GM21786 (cell line): ENCODE measurements at regions not wholly inside any gene's neighbourhood (a gene's known extent, or its start where the extent isn't known, plus 50 kb on each side); places are given as distances from the start of the nearest gene placed in this dataset.

Experiments
- ATAC-seq: cut with Tn5 transposase; IDR thresholded peaks from one replicate; pipeline ENCODE4 v1.9.1; 2021; ENCODE audit not compliant: unreplicated experiment

DNA sequence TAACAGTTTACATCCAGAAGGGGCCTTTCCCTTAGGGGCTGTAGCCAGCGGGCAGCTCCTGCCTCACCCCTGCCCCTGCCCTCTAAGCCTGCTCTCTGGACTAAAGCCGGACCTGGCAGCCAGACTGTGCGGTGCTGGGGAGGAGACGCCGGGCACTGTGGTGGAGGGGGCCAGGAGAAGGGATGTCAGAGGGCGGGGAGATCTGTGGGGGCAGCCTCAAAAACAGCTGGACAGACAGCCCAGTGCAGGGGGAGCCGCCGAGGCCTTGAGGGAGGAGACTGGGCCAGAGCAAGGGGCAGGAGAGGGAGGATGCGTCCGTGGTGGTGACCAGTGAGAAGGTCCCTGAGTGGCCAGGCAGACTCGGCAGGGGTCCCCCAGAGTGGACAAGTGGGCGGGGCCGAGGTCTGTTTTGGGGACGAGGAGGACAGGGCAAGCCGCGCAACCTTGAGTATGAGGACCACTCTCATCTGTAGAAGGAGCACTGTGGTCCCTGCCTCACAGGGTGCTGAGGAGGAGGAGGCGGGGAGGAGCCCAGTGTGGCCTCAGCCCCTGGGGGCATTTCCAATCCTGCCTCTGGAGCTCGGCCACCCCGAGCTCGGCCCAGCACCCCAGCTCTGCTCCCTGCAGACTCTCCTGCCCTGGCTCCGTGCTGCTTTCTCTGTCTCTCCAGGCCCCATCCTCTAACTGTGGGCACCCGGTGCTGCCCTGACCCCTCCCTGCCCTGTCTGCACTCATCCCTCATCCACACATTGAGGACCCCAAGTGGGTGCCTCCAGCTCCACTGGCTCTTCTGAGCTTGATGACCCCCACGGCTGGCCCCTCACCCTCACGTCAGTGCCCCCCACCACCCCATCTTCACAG, 59.2 kb upstream of the NKX1-1 start:
- no peak for ATAC-seq

DNA sequence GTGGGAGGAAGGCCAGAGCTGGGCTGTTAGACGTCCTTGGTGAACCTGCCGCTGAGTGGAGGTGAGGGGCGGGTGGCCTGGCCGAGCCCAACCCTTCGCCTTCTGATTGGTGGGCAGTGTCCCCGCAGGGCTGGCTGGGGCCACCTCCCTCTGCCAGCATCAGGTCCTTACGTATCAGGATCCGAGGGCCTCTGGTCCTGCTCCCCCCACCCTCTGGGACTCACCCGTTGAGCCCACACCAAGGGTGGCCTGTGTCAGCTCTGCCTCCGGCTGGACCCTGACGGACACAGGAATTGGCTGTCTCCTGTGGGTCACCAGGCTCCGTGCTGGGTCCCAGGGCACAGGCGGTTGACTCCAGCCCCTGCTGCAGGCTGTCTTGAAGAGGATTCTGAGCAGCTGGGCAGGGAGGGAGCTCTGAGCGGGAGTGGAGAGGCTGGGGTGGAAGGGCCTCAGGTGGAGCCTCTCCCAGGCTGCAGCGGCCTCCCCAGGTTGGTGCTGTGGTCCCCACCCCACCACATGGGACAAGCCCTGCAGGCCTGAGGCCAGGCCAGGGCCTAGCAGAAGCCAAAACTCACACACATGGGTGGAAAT, 58.4 kb upstream of the NKX1-1 start:
- ATAC-seq, result no peak

DNA sequence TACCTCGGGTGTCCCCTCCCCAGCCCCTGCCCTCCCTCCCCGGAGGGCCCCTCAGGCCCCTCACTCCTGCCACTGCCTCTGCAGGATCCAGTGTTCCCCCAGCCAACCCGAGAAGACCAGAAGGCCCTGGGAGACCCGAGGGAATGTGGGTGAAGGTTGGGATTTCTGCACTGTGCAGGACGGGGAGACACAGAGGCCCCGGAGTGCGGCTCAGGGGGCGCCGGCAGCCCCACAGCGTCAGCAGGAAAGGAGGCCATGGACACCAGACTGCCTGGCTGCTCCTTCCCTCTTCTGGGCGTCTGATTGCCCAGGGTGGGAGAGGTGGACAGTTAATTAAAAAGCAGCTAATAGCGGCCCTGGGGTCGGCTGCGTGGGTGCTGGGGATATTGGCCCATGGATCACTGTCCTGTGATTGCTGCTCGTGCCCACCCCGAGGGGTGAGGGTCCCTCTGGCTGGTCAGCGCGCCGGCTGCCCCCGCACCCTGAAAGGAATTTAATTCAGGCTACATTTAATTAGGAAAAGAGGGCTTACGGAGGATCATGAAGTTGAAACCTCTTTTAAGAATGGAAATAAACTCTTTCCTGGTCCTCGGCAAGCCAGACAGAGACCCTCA, 57.8 kb upstream of the NKX1-1 start:
- no peak for ATAC-seq

DNA sequence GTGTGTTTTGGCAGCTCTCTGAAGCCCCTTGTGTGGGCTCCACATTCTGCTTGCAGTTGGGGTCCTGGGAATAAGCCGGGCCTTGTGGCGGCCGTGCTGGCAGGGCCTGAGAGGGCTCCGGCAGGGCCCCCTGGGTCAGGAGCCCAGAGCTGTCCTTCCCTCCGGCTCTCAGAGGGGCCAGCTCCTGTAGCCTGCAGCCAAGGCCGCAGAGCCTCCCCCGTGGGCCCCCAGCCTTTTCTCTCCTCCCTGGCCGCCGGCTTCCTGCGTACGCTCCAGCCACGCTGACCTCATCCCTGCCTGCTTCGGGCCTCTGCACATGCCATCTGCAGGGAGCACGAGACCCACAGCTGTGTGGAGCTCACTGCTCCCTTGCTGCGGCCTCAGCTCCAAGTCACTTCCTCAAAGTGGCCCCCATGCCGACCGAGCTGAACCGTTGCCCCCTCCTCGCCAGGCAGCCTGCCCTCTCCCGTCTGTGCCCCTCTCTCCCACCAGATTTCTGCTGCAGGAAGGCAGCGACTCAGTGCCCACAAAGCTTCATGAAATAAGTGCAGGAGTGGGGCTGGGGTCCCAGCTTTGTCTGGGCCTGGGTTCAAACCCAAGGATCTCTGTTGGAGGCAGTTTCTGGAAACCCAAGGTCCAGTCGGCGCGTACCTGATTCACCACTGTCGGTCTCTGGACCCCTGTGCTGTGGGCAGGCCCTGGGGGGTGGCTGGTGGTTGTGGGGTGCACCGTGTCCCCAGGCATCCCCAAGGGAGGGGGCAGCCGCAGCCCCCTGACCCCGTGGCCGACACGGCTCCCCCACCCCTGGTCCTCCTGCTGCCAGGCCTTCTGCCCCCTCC, 57.1 kb upstream of the NKX1-1 start:
- no peak for ATAC-seq

DNA sequence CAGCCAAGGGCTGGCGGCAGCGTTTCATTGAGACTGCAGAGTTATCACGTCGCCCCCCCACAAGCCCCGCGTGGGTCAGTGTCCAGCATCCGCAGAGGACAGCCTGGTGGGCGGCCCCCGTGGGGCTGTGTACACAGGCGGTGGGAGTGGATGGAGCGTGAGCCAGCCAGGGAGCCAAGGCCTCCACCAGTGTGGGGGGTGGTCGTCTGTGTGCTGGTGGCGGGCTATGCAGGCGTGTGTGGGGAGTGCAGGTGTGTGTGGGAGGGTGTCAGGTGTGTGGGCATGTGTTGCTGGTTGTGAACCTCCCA, 56.5 kb upstream of the NKX1-1 start:
- no peak for ATAC-seq

DNA sequence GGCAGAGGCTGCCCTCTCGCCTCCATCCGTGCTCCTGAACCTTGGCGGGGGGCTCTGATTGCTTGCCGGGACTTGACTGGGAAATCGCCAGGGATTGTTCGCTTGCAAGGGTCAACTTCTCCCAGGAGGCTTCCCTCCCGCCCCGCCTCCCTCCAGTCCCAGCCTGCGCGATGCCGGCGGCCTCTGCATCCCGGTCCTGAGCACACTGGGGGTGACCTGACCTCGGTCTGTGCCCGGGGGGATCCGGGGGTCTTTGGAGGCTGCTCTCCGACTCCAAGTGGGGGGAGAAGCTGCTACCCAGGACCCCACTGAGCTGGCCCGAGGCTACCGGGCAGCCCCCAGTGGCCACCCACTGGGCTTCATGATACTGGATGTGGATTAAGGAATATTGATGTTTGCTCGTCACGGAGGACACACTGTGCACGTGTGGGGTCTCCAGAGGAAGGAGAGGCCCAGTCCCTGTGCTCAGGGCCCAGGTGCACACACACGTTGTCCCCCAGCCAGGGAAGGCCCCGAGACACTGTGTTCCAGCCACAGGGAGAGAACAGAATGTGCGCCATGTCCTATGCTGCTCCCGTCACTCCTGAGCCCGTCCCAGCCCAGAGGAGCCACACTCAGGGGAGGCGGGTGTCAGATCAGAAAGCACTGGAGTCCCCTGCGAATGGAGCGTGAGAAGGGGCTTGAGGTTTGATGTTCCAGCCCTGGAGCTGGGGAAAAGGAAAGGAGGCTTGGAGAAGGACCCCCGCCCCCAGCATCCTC, 55.9 kb upstream of the NKX1-1 start:
- ATAC-seq, result no peak

DNA sequence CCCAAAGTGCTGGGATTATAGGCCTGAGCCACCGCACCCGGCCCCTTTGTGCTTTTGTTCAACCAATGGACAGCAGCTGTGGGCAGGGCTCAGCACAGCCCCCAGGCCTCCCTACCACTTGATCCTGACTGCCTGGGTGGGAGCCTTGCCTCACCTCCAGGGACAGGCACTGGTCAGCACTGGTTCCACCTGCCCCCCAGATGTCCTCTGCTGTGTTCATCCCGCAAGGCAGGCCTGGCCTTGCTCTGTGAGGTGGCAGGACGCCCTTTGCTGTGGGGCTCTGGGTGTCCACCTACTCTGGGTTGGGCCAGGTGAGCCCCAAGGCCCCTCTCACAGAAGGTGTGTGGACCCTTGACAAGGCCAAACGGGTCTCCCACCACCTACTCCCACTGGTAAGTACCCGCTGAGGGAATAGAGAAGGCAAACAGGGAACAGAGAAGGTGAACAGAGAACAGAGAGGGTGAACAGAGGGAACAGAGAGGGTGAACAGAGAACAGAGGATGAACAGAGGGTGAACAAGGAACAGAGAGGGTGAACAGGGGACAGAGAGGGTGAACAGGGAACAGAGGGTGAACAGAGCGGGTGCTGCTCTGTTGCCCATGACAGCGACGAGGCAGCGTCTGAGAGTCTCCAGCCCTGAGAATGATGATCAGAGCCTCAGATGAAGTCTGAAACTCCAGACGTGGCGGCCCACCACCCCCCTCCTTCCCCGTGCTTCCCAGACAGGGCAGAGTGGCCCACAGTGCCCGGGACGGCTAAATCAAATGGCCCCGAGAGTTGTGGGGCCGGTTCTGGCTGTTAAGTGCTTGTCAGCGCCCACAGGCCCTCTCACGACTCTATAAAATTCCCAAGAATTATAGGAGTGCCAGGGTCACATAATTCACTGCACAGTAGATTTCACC, 55.0 kb upstream of the NKX1-1 start:
- ATAC-seq, result no peak

DNA sequence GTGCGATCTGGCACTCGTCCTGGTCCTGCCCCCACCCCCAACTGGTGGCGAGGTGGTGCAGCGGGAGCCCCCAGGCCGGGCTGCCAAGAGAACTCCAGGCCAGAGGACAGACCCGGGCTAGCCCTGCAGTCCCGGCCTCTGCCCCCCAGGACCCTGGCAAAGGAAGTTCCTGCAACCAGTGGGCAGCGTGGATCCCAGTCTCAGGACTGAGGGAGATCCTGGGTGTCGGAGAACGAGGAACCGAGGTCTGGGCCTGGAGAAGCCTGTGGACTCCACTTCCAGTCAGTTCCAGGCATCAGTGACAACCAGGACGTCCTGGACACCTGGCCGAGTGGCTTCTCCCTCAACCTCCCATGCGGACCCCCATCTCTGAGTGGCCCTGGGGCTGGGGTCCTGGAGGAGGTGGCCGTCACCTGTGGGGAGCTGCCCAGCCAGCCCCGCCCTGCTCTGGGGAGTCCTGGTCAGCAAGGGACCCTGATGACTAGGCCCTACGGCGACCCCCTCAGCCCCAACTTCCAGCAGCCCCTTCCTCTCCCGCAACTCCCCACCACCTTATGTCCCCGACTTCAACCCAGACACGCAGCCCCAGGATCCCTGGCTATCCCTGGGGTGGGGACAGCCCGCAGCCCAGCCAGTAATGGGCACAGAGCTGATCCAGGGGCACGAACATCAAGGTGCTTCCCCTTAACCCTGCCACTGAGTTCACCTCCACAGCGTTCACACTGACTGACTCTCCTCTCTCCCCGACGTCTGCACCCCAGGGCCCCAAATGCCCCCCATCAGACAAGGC, 53.7 kb upstream of the NKX1-1 start:
- ATAC-seq, result no peak

DNA sequence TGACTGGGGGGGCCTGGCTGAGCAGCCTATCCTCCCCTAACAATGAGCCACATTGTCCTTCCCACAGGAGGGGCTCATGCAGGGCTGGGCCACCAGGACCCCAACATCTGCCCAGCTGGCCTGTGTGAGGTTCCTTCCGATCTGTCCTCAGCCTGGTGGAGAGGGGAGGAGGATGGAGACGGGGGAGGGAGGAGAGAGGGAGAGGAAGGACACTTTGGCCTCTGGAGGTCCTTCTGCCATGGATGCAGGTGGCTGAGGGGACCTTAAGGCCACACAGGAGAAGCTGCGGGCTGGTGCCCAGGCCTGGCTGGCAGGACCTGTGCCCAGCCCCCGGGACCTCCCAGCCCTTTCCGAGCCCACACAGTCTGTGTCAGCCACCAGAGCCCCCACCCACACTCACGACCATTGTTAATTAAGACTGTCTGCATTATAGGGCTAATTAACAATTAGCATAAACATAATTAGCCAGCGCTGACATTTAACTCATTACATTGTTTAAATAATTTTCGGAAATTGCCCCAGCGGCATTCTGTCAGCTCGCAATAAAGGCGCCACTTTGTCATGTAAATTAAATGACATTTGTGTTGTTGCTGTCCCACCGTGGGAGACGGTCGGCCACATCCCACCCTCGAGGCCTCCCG, 53.0 kb upstream of the NKX1-1 start:
- no peak for ATAC-seq

DNA sequence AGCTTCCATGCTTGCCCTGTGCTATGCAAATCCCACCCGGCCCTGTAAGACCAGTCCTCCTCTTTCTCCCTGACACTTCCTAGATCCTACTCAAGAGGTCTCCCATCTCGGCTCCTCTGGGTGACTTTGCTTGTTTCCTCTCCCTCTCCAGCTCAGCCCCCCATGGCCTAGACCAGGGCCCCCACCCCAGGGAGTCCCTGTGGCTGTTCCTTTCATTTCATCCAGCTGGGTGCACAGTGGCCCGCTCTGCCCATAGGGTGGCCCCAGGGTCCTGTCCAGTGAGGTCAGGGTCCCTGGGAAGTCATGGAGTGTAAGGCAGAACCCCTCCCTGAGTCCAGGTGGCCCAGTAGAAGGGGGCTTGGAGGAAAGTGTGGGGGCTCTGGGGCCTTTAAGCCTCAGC, 52.3 kb upstream of the NKX1-1 start:
- no peak for ATAC-seq
